Vagina (tissue), 2 donors: ENCODE measurements at regions not wholly inside any gene's neighbourhood (a gene's known extent, or its start where the extent isn't known, plus 50 kb on each side); places are given as distances from the start of the nearest gene placed in this dataset.

Experiments
- DNase-seq, 2 donors: peaks; one replicate each; pipeline ENCODE4 v3.0.0-alpha.2; 2017; ENCODE audit errors: extremely low spot score in 2 of 2
- H3K27ac ChIP-seq: fragments of 200-600 bp; sonication (generic); one replicate; pipeline ENCODE4 v1.5.1; 2019
- H3K27me3 ChIP-seq: fragments of 200-600 bp; sonication (generic); one replicate; pipeline ENCODE4 v1.5.1; 2019
- H3K36me3 ChIP-seq, 2 donors: fragments of 200-600 bp; sonication (generic); one replicate each; pipeline ENCODE4 v1.5.1; 2017 to 2019
- H3K4me1 ChIP-seq: fragments of 200-600 bp; sonication (generic); one replicate; pipeline ENCODE4 v1.5.1; 2019
- H3K4me3 ChIP-seq, 2 donors: fragments of 200-600 bp; sonication (generic); 1 replicate in 1 of 2; 2 replicates in 1 of 2; pipeline ENCODE4 v1.5.1; 2016 to 2019
- H3K9me3 ChIP-seq: fragments of 200-600 bp; sonication (generic); one replicate; pipeline ENCODE4 v1.5.1; 2019
- CTCF ChIP-seq, 3 experiments: fragments of 450-650 bp in 2 of 3; fragments of 200-600 bp in 1 of 3; sonication (generic) in 1 of 3; IDR thresholded peaks; one replicate each; pipeline ENCODE4 v1.5.1; 2017 to 2019; ENCODE audit warnings: antibody characterized with exemption in 3 of 3, mild to moderate bottlenecking in 2 of 3, moderate library complexity in 2 of 3
- POLR2A ChIP-seq, 2 donors: fragments of 450-650 bp; IDR thresholded peaks; one replicate each; pipeline ENCODE4 v1.6.1; 2017; ENCODE audit warnings: antibody characterized with exemption in 2 of 2, mild to moderate bottlenecking in 2 of 2, moderate library complexity in 2 of 2
- POLR2AphosphoS5 ChIP-seq, 2 donors: sonication (generic); formaldehyde crosslinking; IDR thresholded peaks; one replicate each; pipeline ENCODE4 v1.9.0; 2017; ENCODE audit warnings: antibody characterized with exemption in 2 of 2, mild to moderate bottlenecking in 2 of 2, low read depth in 1 of 2; ENCODE audit not compliant: insufficient read depth in 1 of 2
- intact Hi-C: fragments of 100-400 bp; cut with DNase I; formaldehyde crosslinking; loops from one replicate; pipeline ENCODE4 v1.15.1; 2023

GRCh38 chr2:133811409-133812125, 243.3 kb upstream of the NCKAP5 start:
- no peak for DNase-seq
- no peak for TF ChIP-seq POLR2AphosphoS5 (IDR thresholded peaks at IDR 0.05; ENCODE audit: insufficient read depth in 1 of 2, low read depth in 1 of 2)
- Histone ChIP-seq H3K27me3 (no peaks in the 10 kb centered on the region), H3K27ac (no peak overlapping the region), H3K4me3 (no peak overlapping the region), H3K4me1 (no peaks in the 10 kb centered on the region), H3K9me3 (no peaks in the 10 kb centered on the region), H3K36me3 (no peaks in the 10 kb centered on the region)
- intact Hi-C loops = no loop called here

DNA sequence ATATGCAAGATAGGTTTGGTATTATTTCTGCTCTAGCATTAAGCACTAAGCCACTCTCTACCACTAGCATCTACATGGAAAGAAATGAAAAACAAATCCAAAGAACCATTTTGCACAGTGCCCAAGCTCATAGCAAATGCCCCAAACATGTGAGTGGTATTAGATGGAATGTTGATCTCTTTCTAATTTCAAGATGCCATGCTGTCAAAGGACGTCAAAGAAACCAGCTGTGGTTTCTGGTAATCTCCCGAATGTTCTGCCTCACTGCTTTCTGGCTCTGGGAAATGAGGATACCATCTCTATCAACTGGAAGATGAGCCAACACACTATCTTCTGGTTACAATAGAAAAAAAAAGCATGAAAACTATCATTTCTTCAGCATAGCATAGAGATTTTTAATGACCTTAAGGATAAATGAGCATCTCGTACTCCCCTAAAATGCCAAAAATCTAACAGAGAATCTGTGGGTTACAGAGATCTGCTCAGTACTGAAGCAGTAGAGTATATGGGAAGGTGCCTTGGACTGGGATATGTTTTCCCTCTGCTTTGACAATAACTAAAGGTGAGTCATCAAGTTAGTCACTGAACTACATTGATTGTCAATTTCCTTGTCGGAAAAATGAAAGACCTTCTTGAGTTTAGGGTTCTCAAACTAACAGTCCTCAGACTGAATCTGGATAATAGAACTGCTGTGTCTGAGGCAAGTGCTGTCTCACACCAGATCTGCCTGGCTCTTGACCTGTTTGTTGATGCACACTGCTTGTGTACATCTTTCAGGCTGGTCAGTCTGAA, 244.8 kb upstream of the NCKAP5 start:
- no peak overlapping the region for H3K27ac ChIP-seq
- H3K36me3 ChIP-seq = no peaks in the 10 kb centered on the region
- no peaks in the 10 kb centered on the region for H3K9me3 ChIP-seq
- intact Hi-C loops = no loop called here
- no peaks in the 10 kb centered on the region for H3K4me1 ChIP-seq
- no peaks in the 10 kb centered on the region for H3K27me3 ChIP-seq
- no peak overlapping the region for H3K4me3 ChIP-seq
- TF ChIP-seq POLR2AphosphoS5 (IDR thresholded peaks at IDR 0.05; ENCODE audit: insufficient read depth in 1 of 2, low read depth in 1 of 2) (no peak), CTCF (IDR thresholded peaks at IDR 0.05) (no peak), POLR2A (IDR thresholded peaks at IDR 0.05) (no peak)
- no peak for DNase-seq

- H3K4me1 ChIP-seq = no peaks in the 10 kb centered on the region
- no peak overlapping the region for H3K4me3 ChIP-seq
- no peak overlapping the region for H3K27ac ChIP-seq
- H3K27me3 ChIP-seq = no peaks in the 10 kb centered on the region
- no peak for DNase-seq
- H3K9me3 ChIP-seq = no peaks in the 10 kb centered on the region
- intact Hi-C loops = no loop called here
- H3K36me3 ChIP-seq = no peaks in the 10 kb centered on the region
- TF ChIP-seq CTCF (IDR thresholded peaks at IDR 0.05) (no peak), POLR2AphosphoS5 (IDR thresholded peaks at IDR 0.05; ENCODE audit: insufficient read depth in 1 of 2, low read depth in 1 of 2) (no peak), POLR2A (IDR thresholded peaks at IDR 0.05) (no peak)
These were observed 246.6 kb upstream of the NCKAP5 start for GRCh38 chr2:133814890-133815289.

- Histone ChIP-seq H3K4me3 (no peak overlapping the region), H3K4me1 (no peaks in the 10 kb centered on the region), H3K27me3 (no peaks in the 10 kb centered on the region), H3K27ac (no peak overlapping the region), H3K36me3 (no peaks in the 10 kb centered on the region), H3K9me3 (no peaks in the 10 kb centered on the region)
- TF ChIP-seq POLR2A (IDR thresholded peaks at IDR 0.05) = no peak
- TF ChIP-seq CTCF (IDR thresholded peaks at IDR 0.05) = no peak
- no peak for TF ChIP-seq POLR2AphosphoS5 (IDR thresholded peaks at IDR 0.05; ENCODE audit: insufficient read depth in 1 of 2, low read depth in 1 of 2)
- intact Hi-C loops = no loop called here
- DNase-seq = no peak
These were observed 247.8 kb upstream of the NCKAP5 start for GRCh38 chr2:133816037-133816436.

DNA sequence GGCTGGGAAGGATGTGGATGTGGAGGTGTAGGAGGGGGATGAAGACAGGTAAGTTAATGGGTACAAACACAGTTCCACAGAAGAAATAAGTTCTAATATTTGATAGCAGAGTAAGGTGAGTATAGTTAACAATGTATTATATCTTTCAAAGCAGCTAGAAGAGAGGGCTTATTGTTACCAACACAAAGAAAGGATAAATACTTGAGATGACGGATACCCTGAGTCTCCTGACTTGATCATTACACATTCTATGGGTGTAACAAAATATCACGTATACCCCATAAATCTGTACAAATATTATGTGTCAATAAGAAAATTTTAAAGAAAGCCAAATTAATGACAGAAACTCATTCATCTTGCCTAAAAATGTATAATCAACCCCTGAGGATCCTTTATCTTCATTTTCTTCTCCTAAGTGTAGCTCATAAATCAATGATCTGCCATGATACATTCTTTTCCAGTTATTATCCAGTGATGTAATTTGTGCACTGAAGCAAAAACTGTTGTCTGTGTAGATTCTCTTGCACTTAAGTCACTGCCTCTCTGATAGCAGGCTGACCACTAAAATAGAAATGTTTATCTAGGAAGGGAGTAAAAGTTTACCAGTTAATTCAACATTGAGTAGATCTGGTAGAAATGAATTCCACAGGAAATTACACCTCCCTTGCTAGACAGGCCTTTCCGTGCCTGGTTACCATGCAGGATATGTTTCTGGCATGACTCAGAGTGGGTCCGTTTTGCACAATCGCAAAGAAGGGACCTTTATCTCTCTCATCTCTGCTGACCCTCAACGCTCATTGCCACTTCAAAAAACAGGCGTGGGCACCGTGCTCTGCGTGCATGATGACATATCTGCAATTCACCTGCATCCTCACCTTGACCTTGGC, 249.7 kb upstream of the NCKAP5 start:
- intact Hi-C loops = no loop called here
- H3K36me3 ChIP-seq = no peaks in the 10 kb centered on the region
- H3K27ac ChIP-seq = no peak overlapping the region
- DNase-seq = no peak
- H3K4me1 ChIP-seq = no peaks in the 10 kb centered on the region
- no peaks in the 10 kb centered on the region for H3K27me3 ChIP-seq
- TF ChIP-seq CTCF (IDR thresholded peaks at IDR 0.05) = no peak
- TF ChIP-seq POLR2A (IDR thresholded peaks at IDR 0.05) = no peak
- no peak for TF ChIP-seq POLR2AphosphoS5 (IDR thresholded peaks at IDR 0.05; ENCODE audit: insufficient read depth in 1 of 2, low read depth in 1 of 2)
- no peaks in the 10 kb centered on the region for H3K9me3 ChIP-seq
- no peak overlapping the region for H3K4me3 ChIP-seq
